Loucy (cell line): ENCODE measurements at regions not wholly inside any gene's neighbourhood (a gene's known extent, or its start where the extent isn't known, plus 50 kb on each side); places are given as distances from the start of the nearest gene placed in this dataset.
A peak's percentile ranks its signal among the peaks of the same experiment; 100 is the strongest.

Experiments used
- H2AFZ ChIP-seq: fragments of 200-600 bp; sonication (generic); 2 replicates; pipeline ENCODE4 v1.6.0; 2016; ENCODE audit warnings: antibody characterized with exemption, mild to moderate bottlenecking, low read length, moderate library complexity
- H3F3A ChIP-seq: fragments of 200-600 bp; 2 replicates; pipeline ENCODE4 v1.6.0; 2016; ENCODE audit warnings: antibody characterized with exemption, low read depth, mild to moderate bottlenecking
- H3K27me3 ChIP-seq: fragments of 200-600 bp; sonication (generic); 2 replicates; pipeline ENCODE4 v1.6.1; 2014; ENCODE audit warnings: low read length, mild to moderate bottlenecking; ENCODE audit not compliant: insufficient read depth, poor library complexity, severe bottlenecking
- H3K36me3 ChIP-seq: fragments of 200-600 bp; sonication (generic); 2 replicates; pipeline ENCODE4 v1.6.1; 2016; ENCODE audit warnings: low read length; ENCODE audit not compliant: insufficient read depth
- H3K4me1 ChIP-seq: fragments of 200-600 bp; sonication (generic); 2 replicates; pipeline ENCODE4 v1.5.1; 2014; ENCODE audit warnings: low read length, mild to moderate bottlenecking; ENCODE audit not compliant: insufficient read depth, poor library complexity, severe bottlenecking
- H3K4me2 ChIP-seq: fragments of 200-600 bp; sonication (generic); 2 replicates; pipeline ENCODE4 v1.6.0; 2014; ENCODE audit warnings: antibody characterized with exemption, low read length, low read depth, mild to moderate bottlenecking; ENCODE audit not compliant: poor library complexity, severe bottlenecking
- H3K4me3 ChIP-seq: fragments of 200-600 bp; sonication (generic); 2 replicates; pipeline ENCODE4 v1.5.1; 2014; ENCODE audit warnings: low read length, mild to moderate bottlenecking, mixed read lengths; ENCODE audit not compliant: poor library complexity, severe bottlenecking
- H3K79me2 ChIP-seq: fragments of 200-600 bp; sonication (generic); 2 replicates; pipeline ENCODE4 v1.6.1; 2014; ENCODE audit warnings: low read length; ENCODE audit not compliant: insufficient read depth
- H3K9ac ChIP-seq: fragments of 200-600 bp; sonication (generic); 2 replicates; pipeline ENCODE4 v1.6.0; 2014; ENCODE audit warnings: mild to moderate bottlenecking, low read depth, low read length, moderate library complexity; ENCODE audit not compliant: poor library complexity, severe bottlenecking
- H3K9me2 ChIP-seq: fragments of 200-600 bp; sonication (generic); replicated peaks from 2 replicates; pipeline ENCODE4 v1.6.1; 2016; ENCODE audit warnings: low read depth, low read length, mixed read lengths
- H3K9me3 ChIP-seq: fragments of 200-600 bp; sonication (generic); 2 replicates; pipeline ENCODE4 v1.6.1; 2014; ENCODE audit warnings: mild to moderate bottlenecking, antibody characterized with exemption, low read length, low read depth; ENCODE audit not compliant: insufficient read depth
- H4K20me1 ChIP-seq: fragments of 200-600 bp; sonication (generic); 2 replicates; pipeline ENCODE4 v1.6.0; 2014; ENCODE audit warnings: antibody characterized with exemption, low read length, mild to moderate bottlenecking; ENCODE audit not compliant: insufficient read depth, poor library complexity, severe bottlenecking
- EZH2phosphoT487 ChIP-seq: fragments of 200-600 bp; IDR thresholded peaks from 2 replicates; pipeline ENCODE4 v1.6.1; 2018; ENCODE audit warnings: antibody characterized with exemption, mild to moderate bottlenecking, moderate library complexity, borderline replicate concordance
- TF ChIP-seq, protein P1 (sequence below): fragments of 200-600 bp; sonication (generic); conservative IDR thresholded peaks from 2 replicates; pipeline ENCODE4 v1.5.1; 2014; ENCODE audit warnings: mild to moderate bottlenecking, antibody characterized with exemption, low read length

GRCh38 chr17:77388384-77389306, 247.9 kb downstream of the SEC14L1 start:
- Histone ChIP-seq H3K27me3 (no peaks in the 10 kb centered on the region), H3K4me3 (peak overlapping the region; percentile 73), H3K9me3 (no peaks in the 10 kb centered on the region), H4K20me1 (peaks cover 47% of the 10 kb centered on the region), H3K79me2 (peaks cover 100% of the 10 kb centered on the region), H2AFZ (no peak overlapping the region), H3K4me1 (peaks cover 82% of the 10 kb centered on the region), H3K9ac (peak overlapping the region; percentile 73), H3F3A (no peaks in the 10 kb centered on the region), H3K4me2 (peak overlapping the region; percentile 83), H3K36me3 (peaks cover 9% of the 10 kb centered on the region; the same call in 1 of the 2 replicates), H3K9me2 (no peaks in the 10 kb centered on the region)
- TF ChIP-seq EZH2phosphoT487, result no peak
- TF ChIP-seq, protein P1, sequence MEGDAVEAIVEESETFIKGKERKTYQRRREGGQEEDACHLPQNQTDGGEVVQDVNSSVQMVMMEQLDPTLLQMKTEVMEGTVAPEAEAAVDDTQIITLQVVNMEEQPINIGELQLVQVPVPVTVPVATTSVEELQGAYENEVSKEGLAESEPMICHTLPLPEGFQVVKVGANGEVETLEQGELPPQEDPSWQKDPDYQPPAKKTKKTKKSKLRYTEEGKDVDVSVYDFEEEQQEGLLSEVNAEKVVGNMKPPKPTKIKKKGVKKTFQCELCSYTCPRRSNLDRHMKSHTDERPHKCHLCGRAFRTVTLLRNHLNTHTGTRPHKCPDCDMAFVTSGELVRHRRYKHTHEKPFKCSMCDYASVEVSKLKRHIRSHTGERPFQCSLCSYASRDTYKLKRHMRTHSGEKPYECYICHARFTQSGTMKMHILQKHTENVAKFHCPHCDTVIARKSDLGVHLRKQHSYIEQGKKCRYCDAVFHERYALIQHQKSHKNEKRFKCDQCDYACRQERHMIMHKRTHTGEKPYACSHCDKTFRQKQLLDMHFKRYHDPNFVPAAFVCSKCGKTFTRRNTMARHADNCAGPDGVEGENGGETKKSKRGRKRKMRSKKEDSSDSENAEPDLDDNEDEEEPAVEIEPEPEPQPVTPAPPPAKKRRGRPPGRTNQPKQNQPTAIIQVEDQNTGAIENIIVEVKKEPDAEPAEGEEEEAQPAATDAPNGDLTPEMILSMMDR, result no peak

GRCh38 chr17:77390870-77391269, 250.1 kb downstream of the SEC14L1 start:
- TF ChIP-seq, protein P1, result no peak
- no peak for TF ChIP-seq EZH2phosphoT487
- Histone ChIP-seq H3K4me3 (peak overlapping the region; percentile 39), H3K9me2 (no peaks in the 10 kb centered on the region), H3K27me3 (no peaks in the 10 kb centered on the region), H3K79me2 (peaks cover 100% of the 10 kb centered on the region), H3K4me2 (peak overlapping the region; percentile 83), H3F3A (no peaks in the 10 kb centered on the region), H2AFZ (no peak overlapping the region), H3K9me3 (no peaks in the 10 kb centered on the region), H3K9ac (peak overlapping the region; percentile 56), H3K4me1 (peaks cover 78% of the 10 kb centered on the region), H4K20me1 (peaks cover 49% of the 10 kb centered on the region), H3K36me3 (peaks cover 12% of the 10 kb centered on the region; the same call in 1 of the 2 replicates)

DNA sequence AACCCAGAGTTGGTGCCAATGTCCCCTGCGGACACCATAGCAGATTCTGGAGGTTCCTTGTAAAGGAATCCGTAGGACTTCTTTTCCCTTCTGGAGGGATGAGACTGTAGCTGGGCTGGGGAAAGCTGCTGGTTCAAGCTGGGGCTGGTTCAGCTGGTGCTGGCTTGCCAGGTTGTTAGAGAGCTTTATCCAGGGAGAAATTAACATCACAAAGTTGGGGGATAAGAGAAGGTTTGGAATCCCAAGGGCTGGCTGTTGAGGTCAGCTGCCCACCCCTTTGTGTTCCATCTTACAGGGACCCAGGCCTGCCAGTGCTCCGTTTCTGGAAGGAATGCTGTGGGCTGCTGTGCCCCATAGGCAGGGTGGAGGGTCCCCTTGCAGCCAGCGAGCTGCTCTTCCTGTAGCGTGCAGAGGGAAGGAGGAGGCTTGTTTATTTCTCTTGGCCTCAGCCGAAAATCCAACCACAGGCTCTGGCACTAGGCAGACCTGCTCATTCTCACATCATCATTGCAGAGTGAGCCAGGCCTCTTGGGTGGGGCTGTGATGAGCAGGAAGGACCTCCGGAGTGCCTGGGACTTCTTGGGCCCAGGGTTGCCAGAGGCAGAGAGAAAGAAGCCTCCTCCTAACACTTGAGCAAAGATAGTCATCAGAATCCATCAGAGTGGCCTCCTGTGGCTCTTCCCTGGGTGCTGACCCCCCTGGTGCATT, 251.1 kb downstream of the SEC14L1 start:
- peaks cover 75% of the 10 kb centered on the region for H3K4me1 ChIP-seq
- H3K9me2 ChIP-seq, result no peaks in the 10 kb centered on the region
- TF ChIP-seq EZH2phosphoT487, result no peak
- TF ChIP-seq, protein P1, result no peak
- no peaks in the 10 kb centered on the region for H3F3A ChIP-seq
- H3K36me3 ChIP-seq, result peaks cover 12% of the 10 kb centered on the region; the same call in 1 of the 2 replicates
- peak overlapping the region; percentile 56 for H3K9ac ChIP-seq
- no peaks in the 10 kb centered on the region for H3K9me3 ChIP-seq
- H3K4me3 ChIP-seq, result peak overlapping the region; percentile 43
- peaks cover 43% of the 10 kb centered on the region for H4K20me1 ChIP-seq
- no peaks in the 10 kb centered on the region for H3K27me3 ChIP-seq
- no peak overlapping the region for H2AFZ ChIP-seq
- H3K79me2 ChIP-seq, result peaks cover 100% of the 10 kb centered on the region
- H3K4me2 ChIP-seq, result peak overlapping the region; percentile 83
